NCI-H510A (cell line): ENCODE measurements at regions not wholly inside any gene's neighbourhood (a gene's known extent, or its start where the extent isn't known, plus 50 kb on each side); places are given as distances from the start of the nearest gene placed in this dataset.

Experiments
- DNase-seq: peaks from one replicate; lab custom pipeline; 2025; lab: John Stamatoyannopoulos, UW

DNA sequence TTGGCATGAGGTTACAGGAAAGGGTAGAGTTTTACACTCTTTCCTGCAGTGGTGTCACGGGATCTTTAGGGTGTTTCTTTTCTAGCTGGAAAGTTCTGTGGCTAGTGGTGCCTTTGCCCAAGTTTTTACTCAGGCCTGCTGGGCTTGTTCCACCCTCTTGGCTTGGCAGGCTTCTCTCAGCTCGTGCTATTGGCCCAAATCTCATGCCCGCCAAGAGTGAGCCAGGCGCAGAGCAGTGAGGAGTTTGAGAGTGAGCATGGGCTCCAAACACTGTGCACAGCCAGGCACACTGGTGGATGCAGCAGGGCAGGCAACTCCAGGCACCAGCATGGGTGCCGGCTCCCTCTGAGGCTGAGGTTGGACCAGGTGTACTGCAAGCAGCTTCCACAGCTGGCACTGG is 206.5 kb downstream of the SAMD5 start:
- no peak for DNase-seq

DNA sequence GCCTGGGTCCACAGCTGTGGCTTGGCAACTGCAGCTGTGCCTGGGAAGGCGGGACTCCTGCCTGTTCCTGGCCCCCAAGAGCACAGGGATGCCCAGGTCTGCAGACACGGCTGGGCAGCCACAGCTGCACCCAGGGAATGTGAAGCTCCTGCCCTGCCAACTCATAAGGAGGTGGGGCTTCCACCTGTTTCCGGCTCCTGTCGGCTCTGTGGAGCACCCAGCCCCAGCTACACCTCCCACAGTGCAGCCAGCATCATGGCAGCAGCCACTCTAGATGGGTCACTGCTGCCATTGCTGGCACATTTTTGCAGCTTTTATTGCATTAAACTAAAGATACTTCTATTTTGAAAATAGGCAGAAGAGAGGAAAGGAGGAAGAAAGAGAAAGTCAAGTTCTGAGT is 207.9 kb downstream of the SAMD5 start:
- DNase-seq, result no peak

DNA sequence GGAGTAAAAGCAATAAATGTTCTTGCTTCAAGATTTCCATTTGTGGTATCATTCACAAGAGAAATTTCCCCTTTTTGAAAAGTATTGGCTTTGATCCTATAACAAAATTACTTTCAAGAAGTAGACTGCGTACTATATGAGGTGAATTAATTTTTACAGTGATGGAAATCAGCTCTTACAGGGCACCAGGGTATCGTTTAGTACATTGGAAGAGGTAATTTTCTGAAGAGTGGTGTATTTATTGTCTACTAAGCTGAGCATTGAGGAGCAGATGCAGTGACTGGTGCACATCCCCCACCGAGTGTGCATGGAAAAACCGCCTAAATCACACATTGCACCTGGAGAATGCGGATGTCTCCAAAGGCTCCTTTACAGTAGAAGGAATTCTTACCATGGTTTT is 209.5 kb downstream of the SAMD5 start:
- DNase-seq, result no peak

DNA sequence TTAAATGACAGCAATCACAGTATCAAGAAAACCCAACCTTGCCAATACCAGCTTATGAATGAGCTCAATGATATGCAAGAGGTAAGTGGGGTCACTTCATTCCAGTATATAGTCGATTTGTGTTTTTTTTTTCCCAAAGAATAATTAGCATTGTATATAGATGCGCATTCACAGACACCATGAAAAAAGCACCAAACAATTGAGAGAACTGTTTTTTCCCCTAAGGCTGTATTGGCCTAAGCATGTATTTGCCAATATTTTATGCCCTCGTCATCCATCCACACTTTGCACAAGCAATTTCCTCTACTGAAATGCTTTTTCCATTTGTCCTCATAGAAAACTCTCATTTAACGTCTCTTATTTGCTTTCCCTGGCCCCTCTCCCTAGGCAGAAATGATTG is 213.7 kb downstream of the SAMD5 start:
- DNase-seq, result no peak

DNA sequence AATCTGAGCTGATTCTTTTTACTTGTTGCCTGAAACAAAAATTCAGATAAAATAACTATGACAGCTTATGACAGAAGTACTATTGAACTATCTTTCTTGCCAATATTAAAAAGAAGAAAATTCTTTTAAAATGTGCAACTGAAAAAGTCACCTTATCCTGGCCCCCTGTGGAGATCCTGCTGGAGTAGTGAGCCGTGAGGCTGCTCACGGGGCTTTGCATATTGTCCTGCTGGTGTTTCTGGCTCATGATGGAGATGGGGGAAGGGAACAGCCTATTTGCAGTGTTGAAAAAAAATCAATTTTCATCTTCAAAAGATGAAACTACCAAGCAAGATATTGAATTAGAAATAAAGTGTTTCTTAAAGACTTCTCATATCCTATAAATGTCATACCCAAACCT is 216.0 kb downstream of the SAMD5 start:
- no peak for DNase-seq

DNA sequence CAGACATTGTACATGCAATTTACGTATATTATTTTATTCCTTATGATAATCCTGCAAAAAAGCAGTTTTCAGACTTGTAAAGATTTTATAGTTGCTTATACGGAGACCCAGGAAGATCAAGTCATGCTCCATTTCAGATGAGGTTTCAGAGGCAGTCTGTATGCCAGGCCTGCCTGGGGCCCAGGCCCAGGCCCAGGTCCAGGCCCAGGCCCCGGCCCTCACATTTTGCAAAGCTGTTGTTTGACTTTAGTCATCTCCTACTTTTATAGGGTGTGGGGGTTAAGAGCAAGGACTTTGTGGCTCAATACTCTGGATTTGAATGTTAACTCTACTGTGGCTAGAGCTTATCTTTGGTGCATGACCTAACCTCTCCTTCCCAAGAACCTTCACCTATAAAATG is 217.9 kb downstream of the SAMD5 start:
- no peak for DNase-seq

DNA sequence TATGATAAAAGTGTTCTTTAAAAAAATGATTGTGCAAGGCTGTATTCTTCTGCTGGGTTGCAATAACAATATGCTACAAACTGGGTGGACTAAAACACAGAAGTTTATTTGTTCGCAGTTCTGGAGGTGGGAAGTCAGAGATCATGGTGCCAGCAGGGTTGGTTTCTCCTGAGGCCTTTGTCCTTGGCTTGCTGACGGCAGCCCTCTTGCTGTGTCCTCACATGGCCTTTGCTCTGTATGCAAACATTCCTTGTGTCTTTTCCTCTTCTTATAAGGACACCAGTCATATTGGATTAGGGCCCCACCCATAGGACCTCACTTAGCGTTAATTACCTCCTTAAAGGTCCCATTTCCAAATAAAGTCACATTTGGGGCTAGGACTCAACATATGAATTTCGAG is 220.4 kb downstream of the SAMD5 start:
- DNase-seq, result no peak

DNA sequence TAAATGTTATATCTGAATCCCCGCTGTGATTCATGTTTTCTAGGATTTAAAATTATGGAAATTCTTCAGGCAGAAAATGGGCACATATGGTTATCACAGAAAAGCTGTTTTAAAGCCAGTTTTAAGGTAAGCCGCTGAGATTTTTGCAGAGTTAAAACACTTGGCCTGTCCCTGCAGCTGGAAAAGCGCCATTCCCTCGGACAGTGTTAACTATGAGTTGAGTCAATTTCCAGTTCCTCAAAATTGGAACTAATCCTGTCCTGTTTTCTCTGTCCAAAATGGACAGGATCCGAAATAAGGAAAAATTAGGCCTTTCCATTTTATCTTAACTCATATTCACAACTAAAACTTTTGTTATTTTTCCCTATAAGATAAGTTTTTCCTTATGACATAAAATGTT is 225.2 kb downstream of the SAMD5 start:
- DNase-seq, result no peak

DNA sequence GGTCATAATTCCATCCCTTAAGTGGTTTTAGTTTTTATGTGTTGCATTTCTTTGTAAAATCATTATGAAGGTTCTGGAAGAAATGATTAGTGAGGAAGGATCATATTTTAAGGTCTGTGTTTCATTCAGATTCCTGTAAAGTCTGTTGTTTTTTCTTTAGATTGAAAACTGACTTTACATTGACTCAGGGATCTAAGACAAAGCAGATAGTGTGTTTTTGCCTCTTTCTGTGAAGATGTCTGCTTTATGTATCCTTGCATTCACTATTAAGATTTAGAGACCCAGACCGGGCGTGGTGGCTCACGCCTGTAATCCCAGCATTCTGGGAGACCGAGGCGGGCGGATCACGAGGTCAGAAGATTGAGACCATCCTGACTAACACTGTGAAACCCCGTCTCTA is 225.7 kb downstream of the SAMD5 start:
- no peak for DNase-seq

DNA sequence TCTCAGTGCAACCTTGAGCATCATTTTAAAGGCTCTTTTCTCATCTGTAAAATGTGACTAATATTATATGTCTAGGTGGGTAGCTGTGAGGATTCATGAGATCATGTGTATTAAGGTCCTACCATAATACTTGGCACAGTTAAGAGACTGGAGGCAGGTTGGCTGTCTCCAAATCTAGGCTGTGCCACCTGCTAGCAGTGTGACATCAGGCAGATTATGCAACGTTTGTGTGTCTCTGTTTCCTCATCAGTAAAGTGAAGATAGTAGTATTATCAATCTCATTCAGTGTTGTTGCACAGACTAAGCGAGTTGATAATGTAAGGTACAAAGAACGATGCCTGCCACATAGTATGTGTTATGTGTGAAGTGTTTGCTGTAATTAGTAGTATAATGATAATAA is 227.4 kb downstream of the SAMD5 start:
- no peak for DNase-seq

DNA sequence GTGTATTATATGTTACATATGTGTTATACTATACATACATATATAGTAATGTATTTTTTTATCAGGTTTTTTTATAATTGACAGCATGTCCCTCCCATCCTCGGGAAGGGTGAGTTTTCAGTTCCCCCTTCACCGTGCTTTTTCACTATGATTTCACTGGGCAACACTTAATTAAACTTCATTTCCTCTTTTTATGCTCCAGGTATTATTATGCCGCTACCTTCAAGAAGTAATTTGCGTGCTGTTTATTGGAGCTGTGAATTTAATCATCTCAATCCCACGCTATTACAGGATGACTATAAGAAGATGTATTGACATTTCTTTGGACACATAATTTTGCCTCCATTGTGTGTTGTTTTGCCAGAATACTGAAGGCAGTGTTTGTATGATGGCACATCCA is 228.6 kb downstream of the SAMD5 start:
- DNase-seq, result no peak

DNA sequence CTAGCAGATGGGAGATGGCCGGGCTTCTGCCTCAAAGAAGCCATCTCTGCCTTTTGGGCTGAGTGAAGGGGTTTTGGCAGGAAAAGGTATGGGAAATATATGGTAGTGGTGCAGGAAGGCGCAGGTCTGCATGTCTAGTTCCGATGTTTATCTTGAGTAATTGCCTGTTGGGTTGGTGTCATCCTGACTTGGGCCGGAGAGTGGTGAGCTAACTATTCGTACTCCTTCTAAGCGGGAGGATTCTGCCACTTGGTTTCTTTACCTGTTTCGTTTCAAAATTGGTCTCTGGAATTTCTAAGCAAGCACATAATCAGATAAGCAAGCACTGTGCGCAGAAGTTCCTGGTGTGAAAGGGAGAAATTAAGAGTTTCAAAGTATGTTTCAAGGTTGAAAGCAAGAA is 229.6 kb downstream of the SAMD5 start:
- no peak for DNase-seq

DNA sequence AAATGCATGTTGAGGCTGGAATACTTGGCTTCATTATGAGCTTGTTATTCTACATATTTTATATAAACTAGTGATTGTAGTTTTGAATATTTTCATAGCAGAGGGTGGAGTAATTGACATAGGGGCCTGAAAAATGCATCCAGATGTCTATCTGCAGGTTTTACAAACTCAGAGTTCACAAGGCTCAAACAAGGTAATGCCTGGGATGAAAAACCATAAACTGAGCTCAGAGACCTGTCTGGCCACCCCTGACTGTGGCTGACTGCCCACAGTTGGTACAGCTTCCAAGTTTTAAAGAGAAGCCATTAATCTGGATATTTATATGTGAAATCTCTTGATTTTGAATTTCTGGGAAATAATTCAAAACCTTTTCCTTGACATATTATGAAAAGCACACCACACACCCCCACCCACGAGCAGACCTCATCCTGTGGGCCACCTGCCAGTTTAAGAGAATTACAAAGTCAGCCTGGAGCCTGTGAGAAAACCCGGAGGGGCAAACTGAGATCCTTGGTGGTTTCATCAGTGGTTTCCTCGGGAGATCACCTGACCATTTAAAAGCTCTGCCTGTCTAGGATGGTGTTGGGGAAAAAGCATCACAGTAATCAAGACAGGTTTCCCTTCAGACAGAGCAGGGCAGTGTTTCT is 230.1 kb downstream of the SAMD5 start:
- DNase-seq, result no peak

DNA sequence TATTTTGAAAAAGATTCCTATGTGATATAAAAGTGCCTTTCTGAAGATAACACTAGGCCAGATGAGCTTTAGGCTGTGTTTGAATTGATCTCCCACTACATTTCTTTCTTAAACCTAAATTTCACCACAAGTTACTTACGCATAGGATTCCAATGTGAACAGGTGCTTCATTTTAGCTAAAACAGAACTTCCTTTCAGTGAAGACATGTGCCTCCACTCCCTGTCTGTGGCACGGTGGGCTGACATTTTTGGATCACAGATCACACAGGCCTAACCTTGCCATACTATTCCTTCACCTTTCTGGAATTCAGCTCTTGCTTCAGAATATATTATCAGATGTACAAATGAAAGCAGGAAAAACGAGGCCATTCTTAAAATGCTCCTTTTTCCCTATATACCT is 231.8 kb downstream of the SAMD5 start:
- DNase-seq, result no peak

DNA sequence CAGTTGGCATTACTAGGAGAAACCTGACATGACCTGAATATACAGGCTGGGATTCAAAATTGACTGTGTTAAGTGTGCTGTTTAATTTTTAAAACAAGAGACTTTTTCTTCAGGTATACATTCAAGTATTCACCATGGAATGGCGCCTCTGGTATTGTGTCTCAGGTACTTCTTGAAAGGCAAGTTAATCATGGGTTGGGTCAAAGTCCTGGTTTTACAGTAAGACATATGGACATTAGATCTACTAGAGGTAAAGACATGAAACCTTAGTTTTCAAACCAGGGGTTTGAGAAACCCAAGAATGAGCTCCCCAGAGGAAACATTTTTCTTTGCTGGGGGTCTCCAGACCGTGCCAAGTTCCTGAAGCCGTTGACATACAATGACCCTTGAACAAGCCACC is 232.4 kb downstream of the SAMD5 start:
- no peak for DNase-seq

DNA sequence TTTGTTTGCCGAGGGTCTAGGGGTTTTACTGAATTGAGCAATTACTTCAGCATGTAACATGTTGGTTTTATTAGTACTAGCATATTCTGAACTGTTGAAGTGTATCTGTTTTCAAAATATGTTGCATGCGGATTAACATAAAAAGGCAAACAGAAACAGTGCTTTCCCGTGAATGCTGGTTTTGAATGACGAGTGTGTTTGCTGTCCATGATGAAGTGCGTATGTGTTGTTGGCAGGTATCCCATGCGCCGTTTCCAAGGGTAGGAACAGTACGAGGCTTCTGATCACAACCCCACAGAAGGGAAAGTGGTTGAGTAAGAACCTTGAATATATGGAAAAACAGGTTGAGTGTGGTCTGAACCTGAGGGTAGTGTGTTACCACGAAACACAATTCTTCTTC is 232.9 kb downstream of the SAMD5 start:
- no peak for DNase-seq

DNA sequence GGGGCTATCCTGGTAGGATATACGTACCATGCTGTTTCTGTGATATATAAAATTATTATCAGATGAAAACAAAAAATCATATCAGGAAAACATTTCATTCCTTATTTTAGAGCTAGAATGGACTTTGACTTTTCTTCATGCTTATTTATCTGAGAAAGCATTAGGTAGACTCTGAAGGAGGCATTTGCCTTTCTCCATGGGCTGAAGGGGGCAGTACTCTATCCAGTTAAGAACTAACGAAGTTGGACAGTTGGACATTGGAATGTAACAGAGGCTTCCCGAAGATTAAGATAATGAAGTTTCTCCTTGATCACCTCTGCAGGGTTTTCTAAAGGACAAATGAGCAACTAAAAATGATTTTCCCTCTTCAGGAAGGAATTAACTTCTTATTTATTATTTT is 233.9 kb downstream of the SAMD5 start:
- no peak for DNase-seq

DNA sequence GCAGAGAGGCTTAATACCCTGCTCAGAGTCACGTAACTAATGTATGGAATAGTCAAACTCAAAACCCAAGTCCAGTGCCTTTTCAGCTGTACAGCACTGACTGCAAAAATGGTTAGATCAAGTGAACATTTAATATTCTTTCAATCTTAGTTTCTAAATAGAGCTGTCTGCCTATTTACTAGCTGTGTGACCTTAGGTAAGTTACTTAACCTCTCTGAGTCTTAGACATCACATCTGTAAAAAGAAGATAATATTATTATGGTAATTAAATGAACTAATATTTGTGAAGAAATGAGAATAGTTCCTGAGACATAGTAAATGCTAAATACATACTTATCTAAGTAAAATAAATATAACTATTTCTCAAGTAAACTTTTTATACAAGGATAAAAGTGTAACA is 235.5 kb downstream of the SAMD5 start:
- DNase-seq, result no peak

DNA sequence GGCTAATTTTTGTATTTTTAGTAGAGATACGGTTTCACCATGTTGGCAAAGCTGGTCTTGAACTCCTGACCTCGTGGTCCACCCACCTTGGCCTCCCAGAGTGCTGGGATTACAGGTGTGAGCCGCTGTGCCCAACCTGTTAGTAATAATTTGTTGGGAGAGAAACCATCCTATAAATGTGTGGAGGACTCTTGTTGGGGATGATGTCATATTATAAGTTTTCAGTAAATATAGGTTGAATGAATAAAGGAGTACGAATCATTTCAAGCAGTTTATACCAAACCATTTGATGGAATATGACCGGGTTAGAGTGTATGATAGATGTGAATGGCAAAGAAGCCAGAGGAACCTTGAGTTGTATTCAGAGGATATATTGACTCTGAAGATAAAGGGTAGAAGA is 240.8 kb downstream of the SAMD5 start:
- no peak for DNase-seq

DNA sequence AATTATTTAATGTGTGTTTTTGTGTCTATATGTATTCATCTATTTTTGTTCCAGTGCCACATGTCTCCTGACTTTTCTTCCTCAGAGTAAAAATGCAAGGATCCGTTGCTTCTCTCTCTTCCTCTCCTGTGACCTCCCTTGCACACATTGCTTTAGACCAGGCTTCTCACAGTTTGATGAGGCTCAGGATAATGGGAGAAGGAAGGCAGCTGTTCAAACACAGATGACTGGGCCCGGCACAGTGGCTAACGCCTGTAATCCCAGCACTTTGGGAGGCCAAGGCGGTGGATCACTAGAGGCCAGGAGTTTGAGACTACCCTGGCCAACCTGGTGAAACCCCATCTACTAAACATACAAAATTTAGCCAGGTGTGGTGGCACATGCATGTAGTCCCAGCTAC is 241.9 kb downstream of the SAMD5 start:
- no peak for DNase-seq

DNA sequence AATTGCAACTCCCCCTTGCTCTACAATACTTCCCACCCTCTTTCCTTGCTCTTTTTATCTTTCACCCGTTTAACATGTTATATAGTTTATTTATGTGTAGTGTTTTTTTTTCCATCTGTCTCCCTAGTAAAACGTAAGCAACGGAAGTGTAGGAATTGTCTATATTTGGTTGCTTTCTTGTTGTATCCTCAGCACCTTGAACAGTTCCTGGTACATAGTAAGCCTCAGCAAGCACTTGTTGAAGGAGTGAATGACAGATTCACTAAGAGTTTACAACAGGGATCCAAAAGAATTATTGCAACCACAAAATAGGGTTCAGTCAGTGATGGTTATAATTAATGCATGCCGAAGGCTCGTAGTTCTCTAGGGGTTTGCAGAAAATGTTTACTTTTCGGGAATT is 242.7 kb downstream of the SAMD5 start:
- DNase-seq, result no peak

DNA sequence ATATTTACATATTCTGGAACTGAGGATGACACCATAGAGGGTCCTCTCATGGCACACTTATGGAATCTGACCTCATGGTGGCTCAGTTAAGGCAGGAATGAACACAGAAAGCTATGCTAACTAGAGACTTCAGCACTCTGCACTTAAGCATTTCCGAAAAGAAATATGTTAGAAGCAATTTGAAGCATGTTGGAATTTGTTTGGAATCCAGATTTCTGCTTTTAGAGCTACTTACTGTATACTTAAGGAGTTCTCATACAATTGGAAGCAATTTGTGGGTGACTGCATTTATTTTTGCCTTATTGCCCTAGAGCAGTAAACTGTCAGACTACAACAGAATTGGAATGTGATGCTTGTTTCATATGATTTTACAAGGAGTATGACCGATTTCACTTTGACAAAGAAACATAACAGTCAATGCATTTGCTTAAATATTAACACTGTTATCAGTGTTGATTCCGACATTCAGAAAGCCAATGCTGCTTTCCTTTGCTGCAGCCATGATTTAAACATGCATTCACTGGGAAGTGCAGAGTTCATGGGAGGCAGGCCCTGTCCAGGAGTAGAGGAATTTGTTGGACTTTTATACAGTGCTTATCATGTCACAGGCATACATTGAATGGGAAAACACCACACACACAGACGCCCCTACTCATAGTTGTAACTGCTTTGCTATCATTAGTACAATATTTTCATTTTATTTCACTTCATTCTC is 244.4 kb downstream of the SAMD5 start:
- no peak for DNase-seq

DNA sequence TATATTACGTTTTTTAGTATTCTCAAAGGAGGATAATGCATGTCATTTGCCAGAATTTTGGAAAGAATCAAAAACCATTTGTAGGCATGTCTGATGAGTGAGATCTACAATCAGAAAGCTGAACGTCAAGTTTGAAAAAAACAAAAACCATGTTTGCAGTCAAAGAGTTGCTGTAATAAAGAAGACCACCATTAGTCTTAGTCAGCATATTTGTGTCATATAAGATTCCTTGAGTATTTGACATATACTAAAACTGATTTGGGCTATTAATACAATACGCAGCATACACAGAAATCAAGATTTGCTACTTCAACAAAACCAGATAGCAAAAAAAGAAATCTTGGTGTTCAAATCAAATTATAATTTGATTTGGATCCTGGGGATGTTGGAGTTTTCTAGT is 247.5 kb downstream of the SAMD5 start:
- DNase-seq, result no peak

DNA sequence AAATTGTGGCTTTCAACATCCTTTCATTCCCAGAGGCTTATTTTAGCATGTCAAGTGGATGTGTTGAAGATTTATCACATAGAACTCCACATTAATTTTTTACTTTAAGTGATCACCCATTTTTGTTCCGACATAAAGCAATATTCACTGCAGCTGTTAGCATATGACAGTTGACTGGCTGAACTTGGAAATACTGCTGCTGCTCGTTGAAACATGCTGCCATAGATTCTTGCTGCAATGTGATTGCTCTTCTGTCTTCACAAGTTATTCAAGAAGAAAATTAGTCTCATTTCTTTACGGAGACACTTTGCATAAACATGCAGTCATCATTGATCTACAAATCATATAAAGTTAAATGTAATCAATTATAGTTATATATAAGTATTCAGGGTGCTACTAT is 248.4 kb downstream of the SAMD5 start:
- DNase-seq, result no peak
